SK-N-SH (cell line): ENCODE measurements at regions not wholly inside any gene's neighbourhood (a gene's known extent, or its start where the extent isn't known, plus 50 kb on each side); places are given as distances from the start of the nearest gene placed in this dataset.

Source experiments
- CTCF ChIA-PET: fragments of 300-600, 350-600 bp; formaldehyde crosslinking; extraction: SDS; loops from one replicate; lab custom pipeline; 2021; lab: Yijun Ruan, JAX
- POLR2A ChIA-PET: fragments of 350-600 bp; sonication (Branson Sonifier 250); formaldehyde crosslinking; extraction: SDS; loops from one replicate; lab custom pipeline; 2020; ENCODE audit warnings: antibody characterized with exemption, inconsistent platforms; lab: Yijun Ruan, JAX
- DNase-seq: peaks from one replicate; pipeline ENCODE4 v3.0.0; 2012
- H2AFZ ChIP-seq: fragments of 200-600 bp; sonication (generic); 2 replicates; pipeline ENCODE4 v1.8.1; 2016; ENCODE audit warnings: antibody characterized with exemption, mild to moderate bottlenecking, low read depth
- H3F3A ChIP-seq: fragments of 200-600 bp; sonication (generic); replicated peaks from 2 replicates; pipeline ENCODE3; 2016; ENCODE audit warnings: antibody characterized with exemption, mild to moderate bottlenecking; ENCODE audit not compliant: insufficient read depth
- H3K27ac ChIP-seq, 2 experiments: fragments of 200-500 bp in 1 of 2; fragments of 200-600 bp in 1 of 2; sonication (Bioruptor generic) in 1 of 2; sonication (generic), shearing (Covaris generic) in 1 of 2; 2 replicates each; pipeline versions ENCODE4 v1.5.1 to v1.6.1; 2014 to 2016; ENCODE audit warnings: low read depth in 2 of 2, inconsistent platforms in 1 of 2, low read length in 1 of 2, mild to moderate bottlenecking in 1 of 2, mixed read lengths in 1 of 2
- H3K27me3 ChIP-seq: fragments of 200-600 bp; sonication (generic), shearing (Covaris generic); 2 replicates; pipeline ENCODE4 v1.6.1; 2016; ENCODE audit warnings: mixed run types; ENCODE audit not compliant: insufficient read depth
- H3K36me3 ChIP-seq, 2 experiments: fragments of 200-500 bp in 1 of 2; fragments of 200-600 bp in 1 of 2; sonication (Bioruptor generic) in 1 of 2; sonication (generic) in 1 of 2; replicated peaks in 1 of 2; 2 replicates each; pipeline versions ENCODE3 to v1.5.1; 2014 to 2016; ENCODE audit warnings: low read length in 1 of 2, mild to moderate bottlenecking in 1 of 2; ENCODE audit not compliant: insufficient read depth in 2 of 2, control insufficient read depth in 1 of 2
- H3K4me1 ChIP-seq, 2 experiments: fragments of 200-500 bp in 1 of 2; fragments of 200-600 bp in 1 of 2; sonication (Bioruptor generic) in 1 of 2; sonication (generic), shearing (Covaris generic) in 1 of 2; 2 replicates each; pipeline versions ENCODE4 v1.5.1 to v1.6.1; 2014 to 2016; ENCODE audit warnings: low read depth in 1 of 2, low read length in 1 of 2, mixed run types in 1 of 2; ENCODE audit not compliant: insufficient read depth in 2 of 2, control insufficient read depth in 1 of 2
- H3K4me2 ChIP-seq: fragments of 200-600 bp; sonication (generic), shearing (Covaris generic); 2 replicates; pipeline ENCODE4 v1.6.1; 2017; ENCODE audit warnings: mixed run types
- H3K4me3 ChIP-seq, 2 experiments: fragments of 200-500 bp in 1 of 2; fragments of 200-600 bp in 1 of 2; sonication (Bioruptor generic) in 1 of 2; sonication (generic), shearing (Covaris generic) in 1 of 2; 2 replicates each; pipeline versions ENCODE4 v1.5.1 to v1.8.1; 2014 to 2016; ENCODE audit warnings: low read depth in 2 of 2, inconsistent platforms in 1 of 2, low read length in 1 of 2, mild to moderate bottlenecking in 1 of 2, mixed read lengths in 1 of 2, moderate library complexity in 1 of 2
- H3K79me2 ChIP-seq: fragments of 200-600 bp; sonication (generic); 2 replicates; pipeline ENCODE4 v1.8.1; 2017; ENCODE audit warnings: mild to moderate bottlenecking; ENCODE audit not compliant: insufficient read depth
- H3K9ac ChIP-seq: fragments of 200-600 bp; sonication (generic); 2 replicates; pipeline ENCODE4 v1.6.1; 2017; ENCODE audit warnings: mixed run types
- H3K9me2 ChIP-seq: fragments of 200-600 bp; sonication (generic); 2 replicates; pipeline ENCODE4 v1.6.1; 2017; ENCODE audit warnings: mixed run types
- H3K9me3 ChIP-seq: fragments of 200-600 bp; sonication (generic); 2 replicates; pipeline ENCODE4 v1.6.1; 2017; ENCODE audit warnings: mixed run types, mild to moderate bottlenecking, moderate library complexity
- H4K20me1 ChIP-seq: fragments of 200-600 bp; sonication (generic); 2 replicates; pipeline ENCODE4 v1.6.1; 2017; ENCODE audit warnings: mild to moderate bottlenecking, mixed run types; ENCODE audit not compliant: insufficient read depth
- GABPA ChIP-seq: IDR thresholded peaks from 2 replicates; pipeline ENCODE4 v1.4.0; 2012; ENCODE audit warnings: low read depth, mild to moderate bottlenecking
- MEF2A ChIP-seq: IDR thresholded peaks from 2 replicates; pipeline ENCODE4 v1.4.0; 2012; ENCODE audit warnings: low read depth, borderline replicate concordance
- POLR2AphosphoS5 ChIP-seq: IDR thresholded peaks from 2 replicates; pipeline ENCODE4 v1.6.1; 2012; ENCODE audit warnings: low read depth, low read length
- RAD21 ChIP-seq: IDR thresholded peaks from 2 replicates; pipeline ENCODE4 v1.6.1; 2012; ENCODE audit warnings: mild to moderate bottlenecking, low read length
- RXRA ChIP-seq: IDR thresholded peaks from 2 replicates; pipeline ENCODE4 v1.4.0; 2012; ENCODE audit warnings: low read depth, mild to moderate bottlenecking, borderline replicate concordance
- SMC3 ChIP-seq: IDR thresholded peaks from 2 replicates; pipeline ENCODE4 v1.6.1; 2012; ENCODE audit warnings: low read depth, low read length, improper control_type of control experiment
- TCF12 ChIP-seq: IDR thresholded peaks from 2 replicates; pipeline ENCODE4 v1.4.0; 2012
- TEAD4 ChIP-seq: IDR thresholded peaks from 2 replicates; pipeline ENCODE4 v1.4.0; 2012; ENCODE audit warnings: mild to moderate bottlenecking, borderline replicate concordance; ENCODE audit not compliant: insufficient read depth
- WGBS: methylation state at CpG from one replicate; pipeline ENCODE4 v1.1.6; 2017; ENCODE audit warnings: low lambda C conversion rate; 5-methylcytosine and 5-hydroxymethylcytosine counted together
- TF ChIP-seq, protein P1 (sequence below): IDR thresholded peaks from 2 replicates; pipeline ENCODE4 v1.4.0; 2012; ENCODE audit warnings: low read depth, borderline replicate concordance
- TF ChIP-seq, protein P2 (sequence below): IDR thresholded peaks from 2 replicates; pipeline ENCODE4 v1.4.0; 2012; ENCODE audit warnings: low read depth, borderline replicate concordance
- TF ChIP-seq, protein P3 (sequence below): fragments of 150-350 bp; IDR thresholded peaks from 2 replicates; pipeline ENCODE4 v1.6.1; 2017; ENCODE audit warnings: antibody characterized with exemption, low read length, low read depth, borderline replicate concordance
- TF ChIP-seq, protein P4 (sequence below): IDR thresholded peaks from 2 replicates; pipeline ENCODE4; 2012
- TF ChIP-seq, protein P5 (sequence below): fragments of 200-600 bp; sonication (generic); IDR thresholded peaks from 2 replicates; pipeline ENCODE4 v1.6.1; 2017; ENCODE audit warnings: antibody characterized with exemption, mild to moderate bottlenecking, moderate library complexity

DNA sequence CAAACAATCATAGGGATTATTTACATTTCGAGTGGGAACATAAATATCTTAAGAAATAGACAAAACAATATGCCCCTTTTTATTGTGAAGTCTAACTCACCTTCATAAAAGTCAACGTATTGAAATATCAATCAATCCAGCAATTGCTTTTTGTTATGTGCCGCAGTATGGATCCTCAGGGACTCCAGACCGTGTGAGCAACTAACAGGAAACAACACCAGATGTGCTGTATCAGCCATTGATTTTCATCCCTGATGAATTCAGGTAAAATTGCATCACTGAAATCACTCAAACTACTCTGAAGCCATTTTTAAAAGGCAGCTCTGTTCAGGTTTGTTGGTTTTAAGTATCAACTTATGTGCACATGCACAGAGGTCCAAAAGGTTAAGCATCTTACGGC is 197.3 kb upstream of the FAT1 start:
- Histone ChIP-seq H3K36me3 (no peaks in the 10 kb centered on the region), H2AFZ (peak overlapping the region; percentile 71), H4K20me1 (no peaks in the 10 kb centered on the region)
- 64% methylated on average over 5 of the region's 5 CpGs for WGBS
- DNase-seq: no peak
- TF ChIP-seq POLR2AphosphoS5 (no peak), RXRA (no peak), GABPA (no peak), TEAD4 (no peak), MEF2A (no peak), SMC3 (no peak), TCF12 (no peak), RAD21 (no peak)
- TF ChIP-seq, protein P1, sequence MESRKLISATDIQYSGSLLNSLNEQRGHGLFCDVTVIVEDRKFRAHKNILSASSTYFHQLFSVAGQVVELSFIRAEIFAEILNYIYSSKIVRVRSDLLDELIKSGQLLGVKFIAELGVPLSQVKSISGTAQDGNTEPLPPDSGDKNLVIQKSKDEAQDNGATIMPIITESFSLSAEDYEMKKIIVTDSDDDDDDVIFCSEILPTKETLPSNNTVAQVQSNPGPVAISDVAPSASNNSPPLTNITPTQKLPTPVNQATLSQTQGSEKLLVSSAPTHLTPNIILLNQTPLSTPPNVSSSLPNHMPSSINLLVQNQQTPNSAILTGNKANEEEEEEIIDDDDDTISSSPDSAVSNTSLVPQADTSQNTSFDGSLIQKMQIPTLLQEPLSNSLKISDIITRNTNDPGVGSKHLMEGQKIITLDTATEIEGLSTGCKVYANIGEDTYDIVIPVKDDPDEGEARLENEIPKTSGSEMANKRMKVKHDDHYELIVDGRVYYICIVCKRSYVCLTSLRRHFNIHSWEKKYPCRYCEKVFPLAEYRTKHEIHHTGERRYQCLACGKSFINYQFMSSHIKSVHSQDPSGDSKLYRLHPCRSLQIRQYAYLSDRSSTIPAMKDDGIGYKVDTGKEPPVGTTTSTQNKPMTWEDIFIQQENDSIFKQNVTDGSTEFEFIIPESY: no peak
- TF ChIP-seq, protein P2, sequence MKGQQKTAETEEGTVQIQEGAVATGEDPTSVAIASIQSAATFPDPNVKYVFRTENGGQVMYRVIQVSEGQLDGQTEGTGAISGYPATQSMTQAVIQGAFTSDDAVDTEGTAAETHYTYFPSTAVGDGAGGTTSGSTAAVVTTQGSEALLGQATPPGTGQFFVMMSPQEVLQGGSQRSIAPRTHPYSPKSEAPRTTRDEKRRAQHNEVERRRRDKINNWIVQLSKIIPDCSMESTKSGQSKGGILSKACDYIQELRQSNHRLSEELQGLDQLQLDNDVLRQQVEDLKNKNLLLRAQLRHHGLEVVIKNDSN: no peak
- TF ChIP-seq, protein P3, sequence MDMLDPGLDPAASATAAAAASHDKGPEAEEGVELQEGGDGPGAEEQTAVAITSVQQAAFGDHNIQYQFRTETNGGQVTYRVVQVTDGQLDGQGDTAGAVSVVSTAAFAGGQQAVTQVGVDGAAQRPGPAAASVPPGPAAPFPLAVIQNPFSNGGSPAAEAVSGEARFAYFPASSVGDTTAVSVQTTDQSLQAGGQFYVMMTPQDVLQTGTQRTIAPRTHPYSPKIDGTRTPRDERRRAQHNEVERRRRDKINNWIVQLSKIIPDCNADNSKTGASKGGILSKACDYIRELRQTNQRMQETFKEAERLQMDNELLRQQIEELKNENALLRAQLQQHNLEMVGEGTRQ: no peak
- TF ChIP-seq, protein P4, sequence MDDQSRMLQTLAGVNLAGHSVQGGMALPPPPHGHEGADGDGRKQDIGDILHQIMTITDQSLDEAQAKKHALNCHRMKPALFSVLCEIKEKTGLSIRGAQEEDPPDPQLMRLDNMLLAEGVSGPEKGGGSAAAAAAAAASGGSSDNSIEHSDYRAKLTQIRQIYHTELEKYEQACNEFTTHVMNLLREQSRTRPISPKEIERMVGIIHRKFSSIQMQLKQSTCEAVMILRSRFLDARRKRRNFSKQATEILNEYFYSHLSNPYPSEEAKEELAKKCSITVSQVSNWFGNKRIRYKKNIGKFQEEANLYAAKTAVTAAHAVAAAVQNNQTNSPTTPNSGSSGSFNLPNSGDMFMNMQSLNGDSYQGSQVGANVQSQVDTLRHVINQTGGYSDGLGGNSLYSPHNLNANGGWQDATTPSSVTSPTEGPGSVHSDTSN: no peak
- TF ChIP-seq, protein P5, sequence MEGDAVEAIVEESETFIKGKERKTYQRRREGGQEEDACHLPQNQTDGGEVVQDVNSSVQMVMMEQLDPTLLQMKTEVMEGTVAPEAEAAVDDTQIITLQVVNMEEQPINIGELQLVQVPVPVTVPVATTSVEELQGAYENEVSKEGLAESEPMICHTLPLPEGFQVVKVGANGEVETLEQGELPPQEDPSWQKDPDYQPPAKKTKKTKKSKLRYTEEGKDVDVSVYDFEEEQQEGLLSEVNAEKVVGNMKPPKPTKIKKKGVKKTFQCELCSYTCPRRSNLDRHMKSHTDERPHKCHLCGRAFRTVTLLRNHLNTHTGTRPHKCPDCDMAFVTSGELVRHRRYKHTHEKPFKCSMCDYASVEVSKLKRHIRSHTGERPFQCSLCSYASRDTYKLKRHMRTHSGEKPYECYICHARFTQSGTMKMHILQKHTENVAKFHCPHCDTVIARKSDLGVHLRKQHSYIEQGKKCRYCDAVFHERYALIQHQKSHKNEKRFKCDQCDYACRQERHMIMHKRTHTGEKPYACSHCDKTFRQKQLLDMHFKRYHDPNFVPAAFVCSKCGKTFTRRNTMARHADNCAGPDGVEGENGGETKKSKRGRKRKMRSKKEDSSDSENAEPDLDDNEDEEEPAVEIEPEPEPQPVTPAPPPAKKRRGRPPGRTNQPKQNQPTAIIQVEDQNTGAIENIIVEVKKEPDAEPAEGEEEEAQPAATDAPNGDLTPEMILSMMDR: no peak
- TF ChIP-seq, all 33 proteins: peak for 0
- Histone ChIP-seq H3K4me1 (no peaks in the 10 kb centered on the region), H3K4me3 (no peak overlapping the region), H3K4me2 (no peak overlapping the region), H3K9ac (no peak overlapping the region), H3K9me3 (no peaks in the 10 kb centered on the region), H3K79me2 (no peaks in the 10 kb centered on the region), H3F3A (no peaks in the 10 kb centered on the region), H3K27me3 (no peaks in the 10 kb centered on the region), H3K27ac (peak overlapping the region; percentile 56 to 63; a peak in 2 of 4 replicates), H3K9me2 (no peaks in the 10 kb centered on the region)
- ChIA-PET POLR2A (no interaction called here), CTCF (no interaction called here)
